ENCODE measurements at regions not wholly inside any gene's neighbourhood (a gene's known extent, or its start where the extent isn't known, plus 50 kb on each side); places are given as distances from the start of the nearest gene placed in this dataset.

DNA sequence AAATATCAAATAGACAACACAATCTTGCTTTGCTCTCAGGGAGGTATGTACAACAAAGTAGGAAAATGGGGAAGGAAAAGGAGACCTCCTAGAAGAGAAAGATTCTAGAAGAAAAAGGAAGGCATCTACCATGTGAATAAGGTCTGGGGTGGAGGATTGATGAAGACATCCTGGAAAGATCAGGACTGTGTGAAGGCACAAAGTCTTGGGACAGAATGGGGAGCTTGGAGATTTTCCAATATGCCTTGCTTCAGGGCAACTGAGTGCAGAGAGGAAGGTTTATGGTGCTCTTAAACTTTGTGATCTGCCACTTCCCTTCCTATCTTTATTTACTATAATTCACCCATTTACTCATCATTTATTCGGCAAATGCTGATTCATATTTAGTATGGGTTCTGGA is 352.0 kb downstream of the PLPP3 start:
- BruUV-seq (replicated peaks), result no TSS peak
- intact Hi-C loops (cut with micrococcal nuclease; ENCODE audit: unreplicated experiment) (no loop called here), in situ Hi-C loops (cut with HindIII; ENCODE audit: extremely low pct_ligation_motif_present, low pct_unique_long_range_greater_than_20kb) (no loop called here)
- no peaks in the 10 kb centered on the region for H3K4me1 ChIP-seq (ENCODE audit: insufficient read depth, low read length)
- H3K4me3 ChIP-seq (replicated peaks in 1 of 3; ENCODE audit: insufficient read depth in 1 of 3, low read depth in 2 of 3, low read length in 3 of 3), result no peak overlapping the region
- WGBS (ENCODE audit: low lambda C conversion rate), result 100% methylated on average over 1 of the region's 1 CpG
- no peaks in the 10 kb centered on the region for H3K9me3 ChIP-seq (ENCODE audit: low read length)
- TF ChIP-seq, protein P1, sequence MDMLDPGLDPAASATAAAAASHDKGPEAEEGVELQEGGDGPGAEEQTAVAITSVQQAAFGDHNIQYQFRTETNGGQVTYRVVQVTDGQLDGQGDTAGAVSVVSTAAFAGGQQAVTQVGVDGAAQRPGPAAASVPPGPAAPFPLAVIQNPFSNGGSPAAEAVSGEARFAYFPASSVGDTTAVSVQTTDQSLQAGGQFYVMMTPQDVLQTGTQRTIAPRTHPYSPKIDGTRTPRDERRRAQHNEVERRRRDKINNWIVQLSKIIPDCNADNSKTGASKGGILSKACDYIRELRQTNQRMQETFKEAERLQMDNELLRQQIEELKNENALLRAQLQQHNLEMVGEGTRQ (IDR thresholded peaks at IDR 0.05; ENCODE audit: low read depth, low read length), result no peak
- TF ChIP-seq, protein P1 (CRISPR knock-in tag; IDR thresholded peaks at IDR 0.05; ENCODE audit: borderline replicate concordance), result no peak
- no peak for TF ChIP-seq FOXM1 (CRISPR knock-in tag; IDR thresholded peaks at IDR 0.05)
- no peak for TF ChIP-seq PLRG1 (conservative IDR thresholded peaks at IDR 0.05)
- TF ChIP-seq, protein P2, sequence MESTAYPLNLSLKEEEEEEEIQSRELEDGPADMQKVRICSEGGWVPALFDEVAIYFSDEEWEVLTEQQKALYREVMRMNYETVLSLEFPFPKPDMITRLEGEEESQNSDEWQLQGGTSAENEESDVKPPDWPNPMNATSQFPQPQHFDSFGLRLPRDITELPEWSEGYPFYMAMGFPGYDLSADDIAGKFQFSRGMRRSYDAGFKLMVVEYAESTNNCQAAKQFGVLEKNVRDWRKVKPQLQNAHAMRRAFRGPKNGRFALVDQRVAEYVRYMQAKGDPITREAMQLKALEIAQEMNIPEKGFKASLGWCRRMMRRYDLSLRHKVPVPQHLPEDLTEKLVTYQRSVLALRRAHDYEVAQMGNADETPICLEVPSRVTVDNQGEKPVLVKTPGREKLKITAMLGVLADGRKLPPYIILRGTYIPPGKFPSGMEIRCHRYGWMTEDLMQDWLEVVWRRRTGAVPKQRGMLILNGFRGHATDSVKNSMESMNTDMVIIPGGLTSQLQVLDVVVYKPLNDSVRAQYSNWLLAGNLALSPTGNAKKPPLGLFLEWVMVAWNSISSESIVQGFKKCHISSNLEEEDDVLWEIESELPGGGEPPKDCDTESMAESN (CRISPR knock-in tag; conservative IDR thresholded peaks at IDR 0.05), result no peak
- TF ChIP-seq FOXC1 (CRISPR knock-in tag; IDR thresholded peaks at IDR 0.05; ENCODE audit: borderline replicate concordance), result no peak
- TF ChIP-seq ZNF577 (CRISPR knock-in tag; IDR thresholded peaks at IDR 0.05; ENCODE audit: borderline replicate concordance, low read depth), result no peak
- TF ChIP-seq MYC (CRISPR knock-in tag; IDR thresholded peaks at IDR 0.05; ENCODE audit: borderline replicate concordance), result no peak
- no peak for TF ChIP-seq ZNF615 (CRISPR knock-in tag; IDR thresholded peaks at IDR 0.05; ENCODE audit: borderline replicate concordance)
- no peak for TF ChIP-seq ZNF746 (CRISPR knock-in tag; IDR thresholded peaks at IDR 0.05)
- no peak for TF ChIP-seq ZMYM4 (CRISPR knock-in tag; IDR thresholded peaks at IDR 0.05)
- no peak for TF ChIP-seq ZNF572 (CRISPR knock-in tag; IDR thresholded peaks at IDR 0.05)
- TF ChIP-seq, protein P3, sequence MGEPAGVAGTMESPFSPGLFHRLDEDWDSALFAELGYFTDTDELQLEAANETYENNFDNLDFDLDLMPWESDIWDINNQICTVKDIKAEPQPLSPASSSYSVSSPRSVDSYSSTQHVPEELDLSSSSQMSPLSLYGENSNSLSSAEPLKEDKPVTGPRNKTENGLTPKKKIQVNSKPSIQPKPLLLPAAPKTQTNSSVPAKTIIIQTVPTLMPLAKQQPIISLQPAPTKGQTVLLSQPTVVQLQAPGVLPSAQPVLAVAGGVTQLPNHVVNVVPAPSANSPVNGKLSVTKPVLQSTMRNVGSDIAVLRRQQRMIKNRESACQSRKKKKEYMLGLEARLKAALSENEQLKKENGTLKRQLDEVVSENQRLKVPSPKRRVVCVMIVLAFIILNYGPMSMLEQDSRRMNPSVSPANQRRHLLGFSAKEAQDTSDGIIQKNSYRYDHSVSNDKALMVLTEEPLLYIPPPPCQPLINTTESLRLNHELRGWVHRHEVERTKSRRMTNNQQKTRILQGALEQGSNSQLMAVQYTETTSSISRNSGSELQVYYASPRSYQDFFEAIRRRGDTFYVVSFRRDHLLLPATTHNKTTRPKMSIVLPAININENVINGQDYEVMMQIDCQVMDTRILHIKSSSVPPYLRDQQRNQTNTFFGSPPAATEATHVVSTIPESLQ (CRISPR knock-in tag; conservative IDR thresholded peaks at IDR 0.05), result no peak
- no peak for TF ChIP-seq SSRP1 (CRISPR knock-in tag; IDR thresholded peaks at IDR 0.05)
- CTCF ChIA-PET (ENCODE audit: low intra/inter-chr PET ratio, low total read pairs), result no interaction called here
- POLR2A ChIA-PET, result no interaction called here
- FAIRE-seq (no peak), ATAC-seq (no peak), DNase-seq (ENCODE audit: low spot score) (no peak)
- H3K4me2 ChIP-seq (ENCODE audit: low read depth, low read length), result no peak overlapping the region
- no peak overlapping the region for H3K9ac ChIP-seq (ENCODE audit: insufficient read depth, low read depth, low read length)
- H2AFZ ChIP-seq (ENCODE audit: low read length), result no peak overlapping the region
- H3K79me2 ChIP-seq (ENCODE audit: insufficient read depth, low read length), result no peaks in the 10 kb centered on the region
- no peak overlapping the region for H3K27ac ChIP-seq (ENCODE audit: extremely low read length, insufficient read depth, low read length)
- H3K36me3 ChIP-seq (replicated peaks in 1 of 2; ENCODE audit: control insufficient read depth in 1 of 2, insufficient read depth in 2 of 2, low read length in 2 of 2), result no peaks in the 10 kb centered on the region
- H3K27me3 ChIP-seq (ENCODE audit: control insufficient read depth in 1 of 2, insufficient read depth in 2 of 2, low read length in 2 of 2), result 0 out of 5 replicates have a peak, but pooled peaks cover 0 to 1% of the 10 kb centered on the region in 2 experiments
- no peaks in the 10 kb centered on the region for H4K20me1 ChIP-seq (ENCODE audit: insufficient read depth, low read length)
